HepG2 (cell line): ENCODE measurements at regions not wholly inside any gene's neighbourhood (a gene's known extent, or its start where the extent isn't known, plus 50 kb on each side); places are given as distances from the start of the nearest gene placed in this dataset.
A peak's percentile ranks its signal among the peaks of the same experiment; 100 is the strongest.

Source experiments
- CEBPZ ChIP-seq: IDR thresholded peaks from 2 replicates; pipeline ENCODE4 v1.6.1; 2012; ENCODE audit warnings: low read length, improper control_type of control experiment
- ELF1 ChIP-seq: sonication (generic); formaldehyde crosslinking; IDR thresholded peaks from 2 replicates; pipeline ENCODE4 v1.4.0; 2020; ENCODE audit warnings: missing genetic modification reagents
- GATAD1 ChIP-seq: IDR thresholded peaks from 2 replicates; pipeline ENCODE4 v1.6.1; 2016; ENCODE audit warnings: missing genetic modification reagents, missing compliant biosample characterization
- GMEB2 ChIP-seq: IDR thresholded peaks from 2 replicates; pipeline ENCODE4 v1.6.1; 2016; ENCODE audit warnings: missing biosample characterization, missing genetic modification reagents, low read depth
- IKZF5 ChIP-seq: IDR thresholded peaks from 2 replicates; pipeline ENCODE4 v1.6.1; 2018; ENCODE audit warnings: missing genetic modification reagents, mild to moderate bottlenecking, missing compliant biosample characterization
- MEIS2 ChIP-seq: sonication (generic); formaldehyde crosslinking; IDR thresholded peaks from 2 replicates; pipeline ENCODE4 v1.9.0; 2021; ENCODE audit warnings: mild to moderate bottlenecking, missing genetic modification reagents
- MYNN ChIP-seq: sonication (generic); formaldehyde crosslinking; IDR thresholded peaks from 2 replicates; pipeline ENCODE4 v1.4.0; 2020; ENCODE audit warnings: mild to moderate bottlenecking, low read depth, missing genetic modification reagents
- NCOA2 ChIP-seq: sonication (generic); formaldehyde crosslinking; IDR thresholded peaks from 2 replicates; pipeline ENCODE4 v1.8.0; 2022; ENCODE audit warnings: inconsistent platforms
- SMARCC2 ChIP-seq: fragments of 450-650 bp; IDR thresholded peaks from 2 replicates; pipeline ENCODE4 v1.6.1; 2017; ENCODE audit warnings: antibody characterized with exemption, mild to moderate bottlenecking
- SNAPC5 ChIP-seq: sonication (generic); formaldehyde crosslinking; IDR thresholded peaks from 2 replicates; pipeline ENCODE4 v1.8.1; 2023; ENCODE audit warnings: mild to moderate bottlenecking, missing genetic modification reagents, borderline replicate concordance
- SP140L ChIP-seq: sonication (generic); formaldehyde crosslinking; IDR thresholded peaks from 2 replicates; pipeline ENCODE4 v1.4.0; 2020; ENCODE audit warnings: missing genetic modification reagents, borderline replicate concordance
- ZFP62 ChIP-seq: sonication (generic); formaldehyde crosslinking; IDR thresholded peaks from 2 replicates; pipeline ENCODE4 v1.4.0; 2020; ENCODE audit warnings: missing genetic modification reagents
- ZFY ChIP-seq: sonication (generic); formaldehyde crosslinking; IDR thresholded peaks from 2 replicates; pipeline ENCODE4 v1.4.0; 2020; ENCODE audit warnings: missing genetic modification reagents
- ZNF543 ChIP-seq: sonication (generic); formaldehyde crosslinking; IDR thresholded peaks from 2 replicates; pipeline ENCODE4 v1.4.0; 2020; ENCODE audit warnings: mild to moderate bottlenecking, missing genetic modification reagents
- ZNF570 ChIP-seq: sonication (generic); formaldehyde crosslinking; IDR thresholded peaks from 2 replicates; pipeline ENCODE4 v1.4.0; 2020; ENCODE audit warnings: mild to moderate bottlenecking, missing genetic modification reagents, borderline replicate concordance
- ZNF724P ChIP-seq: sonication (generic); formaldehyde crosslinking; IDR thresholded peaks from 2 replicates; pipeline ENCODE4 v1.8.0; 2022; ENCODE audit warnings: missing genetic modification reagents, borderline replicate concordance
- ZNF740 ChIP-seq: sonication (generic); formaldehyde crosslinking; IDR thresholded peaks from 2 replicates; pipeline ENCODE4 v1.4.0; 2020; ENCODE audit warnings: missing genetic modification reagents
- TF ChIP-seq, protein P1 (sequence below): sonication (generic); IDR thresholded peaks from 2 replicates; pipeline ENCODE4 v1.6.1; 2016; ENCODE audit warnings: low read depth, borderline replicate concordance
- TF ChIP-seq, protein P2 (sequence below): sonication (generic); formaldehyde crosslinking; IDR thresholded peaks from 2 replicates; pipeline ENCODE4 v1.5.1; 2020; ENCODE audit warnings: mild to moderate bottlenecking, missing genetic modification reagents
- TF ChIP-seq, protein P3 (sequence below): sonication (generic); formaldehyde crosslinking; IDR thresholded peaks from 2 replicates; pipeline ENCODE4 v1.4.0; 2020; ENCODE audit warnings: missing genetic modification reagents

DNA sequence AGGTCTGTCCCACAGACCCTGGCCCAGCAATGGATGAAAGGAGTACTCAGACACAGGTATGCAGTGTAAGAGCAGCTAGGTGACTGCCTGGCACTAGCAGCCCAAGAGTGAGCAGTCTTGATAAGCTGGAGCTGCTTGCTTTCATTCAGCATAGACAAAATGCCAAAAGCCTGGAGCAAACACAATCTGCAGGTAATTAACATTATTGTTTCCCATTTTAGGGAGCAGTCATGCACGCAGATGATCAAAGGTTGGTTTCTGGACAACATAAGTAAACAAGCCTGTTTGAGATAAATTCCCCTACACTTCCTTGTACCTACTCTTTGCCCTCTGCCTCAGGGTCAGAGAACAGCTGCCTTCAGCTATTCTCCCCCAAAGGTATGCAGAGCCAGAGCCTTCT, 73.7 kb upstream of the MSTN start (continued):
- TF ChIP-seq, protein P1, sequence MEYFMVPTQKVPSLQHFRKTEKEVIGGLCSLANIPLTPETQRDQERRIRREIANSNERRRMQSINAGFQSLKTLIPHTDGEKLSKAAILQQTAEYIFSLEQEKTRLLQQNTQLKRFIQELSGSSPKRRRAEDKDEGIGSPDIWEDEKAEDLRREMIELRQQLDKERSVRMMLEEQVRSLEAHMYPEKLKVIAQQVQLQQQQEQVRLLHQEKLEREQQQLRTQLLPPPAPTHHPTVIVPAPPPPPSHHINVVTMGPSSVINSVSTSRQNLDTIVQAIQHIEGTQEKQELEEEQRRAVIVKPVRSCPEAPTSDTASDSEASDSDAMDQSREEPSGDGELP: no peak
- TF ChIP-seq MEIS2 (no peak), CEBPZ (peak; percentile 72; the same call in 1 of the 2 replicates), SMARCC2 (no peak), ZNF570 (CRISPR knock-in tag) (no peak), ZFP62 (CRISPR knock-in tag) (no peak), GMEB2 (no peak), NCOA2 (CRISPR knock-in tag) (peak; percentile 45; the same call in 1 of the 2 replicates), MYNN (no peak), SP140L (no peak), ZNF724P (CRISPR knock-in tag) (no peak), SNAPC5 (CRISPR knock-in tag) (no peak), IKZF5 (CRISPR knock-in tag) (no peak), ZNF543 (CRISPR knock-in tag) (no peak), ZNF740 (no peak), GATAD1 (CRISPR knock-in tag) (no peak), ZFY (CRISPR knock-in tag) (no peak), ELF1 (CRISPR knock-in tag) (no peak)
- TF ChIP-seq, protein P2, sequence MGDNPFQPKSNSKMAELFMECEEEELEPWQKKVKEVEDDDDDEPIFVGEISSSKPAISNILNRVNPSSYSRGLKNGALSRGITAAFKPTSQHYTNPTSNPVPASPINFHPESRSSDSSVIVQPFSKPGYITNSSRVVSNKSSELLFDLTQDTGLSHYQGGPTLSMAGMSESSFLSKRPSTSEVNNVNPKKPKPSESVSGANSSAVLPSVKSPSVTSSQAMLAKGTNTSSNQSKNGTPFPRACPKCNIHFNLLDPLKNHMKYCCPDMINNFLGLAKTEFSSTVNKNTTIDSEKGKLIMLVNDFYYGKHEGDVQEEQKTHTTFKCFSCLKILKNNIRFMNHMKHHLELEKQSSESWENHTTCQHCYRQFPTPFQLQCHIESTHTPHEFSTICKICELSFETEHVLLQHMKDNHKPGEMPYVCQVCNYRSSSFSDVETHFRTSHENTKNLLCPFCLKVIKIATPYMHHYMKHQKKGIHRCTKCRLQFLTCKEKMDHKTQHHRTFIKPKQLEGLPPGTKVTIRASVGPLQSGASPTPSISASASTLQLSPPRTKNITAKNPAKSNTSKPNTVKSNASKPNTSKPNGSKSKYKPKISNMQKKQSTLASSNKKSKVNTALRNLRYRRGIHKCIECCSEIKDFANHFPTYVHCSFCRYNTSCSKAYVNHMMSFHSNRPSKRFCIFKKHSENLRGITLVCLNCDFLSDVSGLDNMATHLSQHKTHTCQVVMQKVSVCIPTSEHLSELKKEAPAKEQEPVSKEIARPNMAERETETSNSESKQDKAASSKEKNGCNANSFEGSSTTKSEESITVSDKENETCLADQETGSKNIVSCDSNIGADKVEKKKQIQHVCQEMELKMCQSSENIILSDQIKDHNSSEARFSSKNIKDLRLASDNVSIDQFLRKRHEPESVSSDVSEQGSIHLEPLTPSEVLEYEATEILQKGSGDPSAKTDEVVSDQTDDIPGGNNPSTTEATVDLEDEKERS (CRISPR knock-in tag): peak; percentile 26; the same call in 1 of the 2 replicates
- TF ChIP-seq, protein P3, sequence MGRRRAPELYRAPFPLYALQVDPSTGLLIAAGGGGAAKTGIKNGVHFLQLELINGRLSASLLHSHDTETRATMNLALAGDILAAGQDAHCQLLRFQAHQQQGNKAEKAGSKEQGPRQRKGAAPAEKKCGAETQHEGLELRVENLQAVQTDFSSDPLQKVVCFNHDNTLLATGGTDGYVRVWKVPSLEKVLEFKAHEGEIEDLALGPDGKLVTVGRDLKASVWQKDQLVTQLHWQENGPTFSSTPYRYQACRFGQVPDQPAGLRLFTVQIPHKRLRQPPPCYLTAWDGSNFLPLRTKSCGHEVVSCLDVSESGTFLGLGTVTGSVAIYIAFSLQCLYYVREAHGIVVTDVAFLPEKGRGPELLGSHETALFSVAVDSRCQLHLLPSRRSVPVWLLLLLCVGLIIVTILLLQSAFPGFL: no peak
